ENCODE measurements at regions not wholly inside any gene's neighbourhood (a gene's known extent, or its start where the extent isn't known, plus 50 kb on each side); places are given as distances from the start of the nearest gene placed in this dataset.

- H3K27me3 ChIP-seq (ENCODE audit: control insufficient read depth in 2 of 2, insufficient read depth in 2 of 2, low read length in 2 of 2) = no peaks in the 10 kb centered on the region
- no peak overlapping the region for H3K4me3 ChIP-seq (replicated peaks in 1 of 3; ENCODE audit: insufficient read depth in 1 of 3, low read depth in 1 of 3, low read length in 3 of 3)
- H3K9ac ChIP-seq (replicated peaks; ENCODE audit: extremely low read depth, insufficient read depth, low read length) = no peak overlapping the region
- H3K36me3 ChIP-seq (ENCODE audit: control insufficient read depth in 2 of 2, extremely low read depth in 1 of 2, insufficient read depth in 2 of 2, low read length in 2 of 2) = no peaks in the 10 kb centered on the region
- no peaks in the 10 kb centered on the region for H4K20me1 ChIP-seq (replicated peaks; ENCODE audit: control insufficient read depth, extremely low read depth, insufficient read depth, low read length)
- DNase-seq (ENCODE audit: low read depth, low spot score) (peak; percentile 6), FAIRE-seq (no peak)
- dilution Hi-C loops (cut with MboI; ENCODE audit: extremely low pct_ligation_motif_present, low sequenced_read_pairs) (no loop called here), intact Hi-C loops (cut with micrococcal nuclease) (no loop called here)
- TF ChIP-seq JUN (IDR thresholded peaks at IDR 0.05; ENCODE audit: borderline replicate concordance, insufficient read depth, insufficient read length, low read depth) = no peak
- BruUV-seq (replicated peaks) = no TSS peak
- H3K79me2 ChIP-seq (ENCODE audit: control insufficient read depth, insufficient read depth, low read length) = no peaks in the 10 kb centered on the region
- H3K4me2 ChIP-seq (ENCODE audit: insufficient read depth, low read length) = no peak overlapping the region
- H3K9me1 ChIP-seq (replicated peaks; ENCODE audit: control insufficient read depth, extremely low read depth, insufficient read depth, low read length) = no peaks in the 10 kb centered on the region
- ChIA-PET POLR2A (no interaction called here), CTCF (no interaction called here)
- no peak overlapping the region for H3K27ac ChIP-seq (ENCODE audit: insufficient read depth, low read depth, low read length)
- H3K9me3 ChIP-seq (replicated peaks; ENCODE audit: control insufficient read depth, insufficient read depth, low read length) = no peaks in the 10 kb centered on the region
- no peak overlapping the region for H2AFZ ChIP-seq (ENCODE audit: low read depth, low read length)
- H3K4me1 ChIP-seq (ENCODE audit: control insufficient read depth, extremely low read depth, insufficient read depth, low read length) = no peaks in the 10 kb centered on the region
These were observed 383.1 kb upstream of the LCORL start for GRCh38 chr4:18404642-18405041.

GRCh38 chr4:18403327-18403726 is 381.8 kb upstream of the LCORL start:
- H2AFZ ChIP-seq (ENCODE audit: low read depth, low read length) = no peak overlapping the region
- no peak overlapping the region for H3K4me2 ChIP-seq (ENCODE audit: insufficient read depth, low read length)
- H3K4me1 ChIP-seq (ENCODE audit: control insufficient read depth, extremely low read depth, insufficient read depth, low read length) = no peaks in the 10 kb centered on the region
- no peak for DNase-seq (ENCODE audit: low read depth, low spot score)
- no TSS peak for BruUV-seq (replicated peaks)
- H3K9me1 ChIP-seq (replicated peaks; ENCODE audit: control insufficient read depth, extremely low read depth, insufficient read depth, low read length) = no peaks in the 10 kb centered on the region
- no peaks in the 10 kb centered on the region for H3K9me3 ChIP-seq (replicated peaks; ENCODE audit: control insufficient read depth, insufficient read depth, low read length)
- intact Hi-C loops (cut with micrococcal nuclease) = no loop called here
- H3K4me3 ChIP-seq (replicated peaks in 1 of 3; ENCODE audit: insufficient read depth in 1 of 3, low read depth in 1 of 3, low read length in 3 of 3) = no peak overlapping the region
- no peak overlapping the region for H3K9ac ChIP-seq (replicated peaks; ENCODE audit: extremely low read depth, insufficient read depth, low read length)
- H3K27me3 ChIP-seq (ENCODE audit: control insufficient read depth in 2 of 2, insufficient read depth in 2 of 2, low read length in 2 of 2) = no peaks in the 10 kb centered on the region
- no peaks in the 10 kb centered on the region for H4K20me1 ChIP-seq (replicated peaks; ENCODE audit: control insufficient read depth, extremely low read depth, insufficient read depth, low read length)
- H3K36me3 ChIP-seq (ENCODE audit: control insufficient read depth in 2 of 2, extremely low read depth in 1 of 2, insufficient read depth in 2 of 2, low read length in 2 of 2) = no peaks in the 10 kb centered on the region
- POLR2A ChIA-PET = no interaction called here
- CTCF ChIA-PET = no interaction called here
- H3K27ac ChIP-seq (ENCODE audit: insufficient read depth, low read depth, low read length) = no peak overlapping the region
- FAIRE-seq = no peak
- no peak for TF ChIP-seq POLR2AphosphoS5 (IDR thresholded peaks at IDR 0.05; ENCODE audit: insufficient read depth, low read depth, low read length)
- no peak for TF ChIP-seq POLR2A (IDR thresholded peaks at IDR 0.05; ENCODE audit: low read depth, low read length)
- TF ChIP-seq FOS (IDR thresholded peaks at IDR 0.05; ENCODE audit: borderline replicate concordance, insufficient read depth, low read length) = no peak
- no peak for TF ChIP-seq EZH2 (IDR thresholded peaks at IDR 0.05; ENCODE audit: borderline replicate concordance, low read depth, low read length, severe bottlenecking)
- no peak for TF ChIP-seq CTCF (IDR thresholded peaks at IDR 0.05; ENCODE audit: extremely low read depth in 1 of 2, insufficient read depth in 1 of 2, low read depth in 1 of 2, low read length in 2 of 2)
- no peak for TF ChIP-seq GATA2 (IDR thresholded peaks at IDR 0.05; ENCODE audit: insufficient read depth, insufficient read length, low read depth, low read length)
- TF ChIP-seq MAX (IDR thresholded peaks at IDR 0.05; ENCODE audit: insufficient read depth, insufficient read length) = no peak
- no peak for TF ChIP-seq MYC (IDR thresholded peaks at IDR 0.05; ENCODE audit: low read depth, low read length)
- TF ChIP-seq JUN (IDR thresholded peaks at IDR 0.05; ENCODE audit: borderline replicate concordance, insufficient read depth, insufficient read length, low read depth) = no peak
- no peaks in the 10 kb centered on the region for H3K79me2 ChIP-seq (ENCODE audit: control insufficient read depth, insufficient read depth, low read length)
- dilution Hi-C loops (cut with MboI; ENCODE audit: extremely low pct_ligation_motif_present, low sequenced_read_pairs) = no loop called here

Data from endothelial cell of umbilical vein (primary cell).